ENCODE measurements at regions not wholly inside any gene's neighbourhood (a gene's known extent, or its start where the extent isn't known, plus 50 kb on each side); places are given as distances from the start of the nearest gene placed in this dataset.

GRCh38 chr7:96481796-96482195, 159.9 kb upstream of the SLC25A13 start:
- no peak for DNase-seq

GRCh38 chr7:96479015-96479645, 157.2 kb upstream of the SLC25A13 start:
- no peak for DNase-seq

GRCh38 chr7:96471606-96472005, 149.7 kb upstream of the SLC25A13 start:
- no peak for DNase-seq

- no peak for DNase-seq
Measured at GRCh38 chr7:96452146-96452545, 130.2 kb upstream of the SLC25A13 start.

- no peak for DNase-seq
Measured at GRCh38 chr7:96449094-96449493, 127.2 kb upstream of the SLC25A13 start.

- no peak for DNase-seq
Measured at GRCh38 chr7:96447109-96447645, 125.3 kb upstream of the SLC25A13 start.

GRCh38 chr7:96441436-96442084, 119.7 kb upstream of the SLC25A13 start:
- DNase-seq = no peak

- no peak for DNase-seq
Measured at GRCh38 chr7:96440328-96440727, 118.4 kb upstream of the SLC25A13 start.

GRCh38 chr7:96436880-96437279, 115.0 kb upstream of the SLC25A13 start:
- DNase-seq = no peak

GRCh38 chr7:96430356-96430755, 108.5 kb upstream of the SLC25A13 start:
- no peak for DNase-seq

GRCh38 chr7:96427143-96427542, 105.2 kb upstream of the SLC25A13 start:
- DNase-seq = no peak

- DNase-seq = no peak
Measured at GRCh38 chr7:96426685-96427084, 104.8 kb upstream of the SLC25A13 start.

GRCh38 chr7:96426027-96426426, 104.1 kb upstream of the SLC25A13 start:
- DNase-seq = no peak

GRCh38 chr7:96424411-96424810, 102.5 kb upstream of the SLC25A13 start:
- no peak for DNase-seq

- no peak for DNase-seq
Measured at GRCh38 chr7:96422388-96422787, 100.5 kb upstream of the SLC25A13 start.

GRCh38 chr7:96418581-96418980, 96.7 kb upstream of the SLC25A13 start:
- no peak for DNase-seq

GRCh38 chr7:96417784-96418183, 95.9 kb upstream of the SLC25A13 start:
- DNase-seq = no peak

- DNase-seq = no peak
Measured at GRCh38 chr7:96416599-96416998, 94.7 kb upstream of the SLC25A13 start.

- DNase-seq = no peak
Measured at GRCh38 chr7:96416116-96416515, 94.2 kb upstream of the SLC25A13 start.

- no peak for DNase-seq
Measured at GRCh38 chr7:96415293-96415940, 93.5 kb upstream of the SLC25A13 start.

- peak; percentile 67 for DNase-seq
Measured at GRCh38 chr7:96414931-96415292, 93.0 kb upstream of the SLC25A13 start.

- DNase-seq = no peak
Measured at GRCh38 chr7:96410126-96410839, 88.4 kb upstream of the SLC25A13 start.

- DNase-seq = no peak
Measured at GRCh38 chr7:96408881-96409280, 87.0 kb upstream of the SLC25A13 start.

GRCh38 chr7:96407427-96407826, 85.5 kb upstream of the SLC25A13 start:
- DNase-seq = no peak
